ENCODE measurements at regions not wholly inside any gene's neighbourhood (a gene's known extent, or its start where the extent isn't known, plus 50 kb on each side); places are given as distances from the start of the nearest gene placed in this dataset.

GRCh38 chr11:119906376-119906775 lies 177.4 kb upstream of the NECTIN1 start:
- no peak overlapping the region for H3K4me3 ChIP-seq (ENCODE audit: low read depth in 1 of 3, low read length in 3 of 3)
- H3K9me3 ChIP-seq (ENCODE audit: control insufficient read depth in 4 of 4, low read length in 3 of 4), result no peaks in the 10 kb centered on the region
- H3K36me3 ChIP-seq (ENCODE audit: control insufficient read depth in 4 of 4, insufficient read depth in 3 of 4, low read depth in 1 of 4, low read length in 3 of 4), result no peaks in the 10 kb centered on the region
- H3K4me1 ChIP-seq (ENCODE audit: control insufficient read depth in 4 of 4, insufficient read depth in 4 of 4, low read length in 3 of 4), result peaks cover 24 to 55% (median 47%) of the 10 kb centered on the region in 4 donors
- no peak overlapping the region for H3K9ac ChIP-seq (ENCODE audit: low read depth in 1 of 2, low read length in 2 of 2)
- TF ChIP-seq SP1 (IDR thresholded peaks at IDR 0.05) (no peak), TAF1 (conservative IDR thresholded peaks at IDR 0.05) (no peak), NR2F2 (IDR thresholded peaks at IDR 0.05) (no peak), EGR1 (IDR thresholded peaks at IDR 0.05; ENCODE audit: low read depth in 2 of 2) (no peak), CTCF (IDR thresholded peaks at IDR 0.05; ENCODE audit: low read depth, low read length, missing input control) (no peak), HNF4A (conservative IDR thresholded peaks at IDR 0.05) (no peak), HNF4G (IDR thresholded peaks at IDR 0.05) (no peak), YY1 (IDR thresholded peaks at IDR 0.05) (no peak), FOXA1 (IDR thresholded peaks at IDR 0.05) (no peak), RXRA (IDR thresholded peaks at IDR 0.05) (no peak), GABPA (IDR thresholded peaks at IDR 0.05 in 1 of 2, conservative IDR thresholded peaks at IDR 0.05 in 1 of 2) (no peak), FOXA2 (IDR thresholded peaks at IDR 0.05) (no peak), ATF3 (IDR thresholded peaks at IDR 0.05) (no peak), RAD21 (IDR thresholded peaks at IDR 0.05) (no peak), JUND (IDR thresholded peaks at IDR 0.05) (no peak)
- TF ChIP-seq, protein P1, sequence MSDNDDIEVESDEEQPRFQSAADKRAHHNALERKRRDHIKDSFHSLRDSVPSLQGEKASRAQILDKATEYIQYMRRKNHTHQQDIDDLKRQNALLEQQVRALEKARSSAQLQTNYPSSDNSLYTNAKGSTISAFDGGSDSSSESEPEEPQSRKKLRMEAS (IDR thresholded peaks at IDR 0.05), result no peak
- TF ChIP-seq, protein P2, sequence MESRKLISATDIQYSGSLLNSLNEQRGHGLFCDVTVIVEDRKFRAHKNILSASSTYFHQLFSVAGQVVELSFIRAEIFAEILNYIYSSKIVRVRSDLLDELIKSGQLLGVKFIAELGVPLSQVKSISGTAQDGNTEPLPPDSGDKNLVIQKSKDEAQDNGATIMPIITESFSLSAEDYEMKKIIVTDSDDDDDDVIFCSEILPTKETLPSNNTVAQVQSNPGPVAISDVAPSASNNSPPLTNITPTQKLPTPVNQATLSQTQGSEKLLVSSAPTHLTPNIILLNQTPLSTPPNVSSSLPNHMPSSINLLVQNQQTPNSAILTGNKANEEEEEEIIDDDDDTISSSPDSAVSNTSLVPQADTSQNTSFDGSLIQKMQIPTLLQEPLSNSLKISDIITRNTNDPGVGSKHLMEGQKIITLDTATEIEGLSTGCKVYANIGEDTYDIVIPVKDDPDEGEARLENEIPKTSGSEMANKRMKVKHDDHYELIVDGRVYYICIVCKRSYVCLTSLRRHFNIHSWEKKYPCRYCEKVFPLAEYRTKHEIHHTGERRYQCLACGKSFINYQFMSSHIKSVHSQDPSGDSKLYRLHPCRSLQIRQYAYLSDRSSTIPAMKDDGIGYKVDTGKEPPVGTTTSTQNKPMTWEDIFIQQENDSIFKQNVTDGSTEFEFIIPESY (IDR thresholded peaks at IDR 0.05), result no peak
- no peaks in the 10 kb centered on the region for H3K27me3 ChIP-seq (ENCODE audit: control insufficient read depth in 4 of 4, insufficient read depth in 4 of 4, low read length in 3 of 4)
- H3K27ac ChIP-seq (ENCODE audit: low read depth in 1 of 2, low read length in 2 of 2), result peak overlapping the region; percentile 83 to 90
- DNase-seq (ENCODE audit: low spot score), result no peak
- 60% methylated on average over 8 of the region's 8 CpGs for WGBS

DNA sequence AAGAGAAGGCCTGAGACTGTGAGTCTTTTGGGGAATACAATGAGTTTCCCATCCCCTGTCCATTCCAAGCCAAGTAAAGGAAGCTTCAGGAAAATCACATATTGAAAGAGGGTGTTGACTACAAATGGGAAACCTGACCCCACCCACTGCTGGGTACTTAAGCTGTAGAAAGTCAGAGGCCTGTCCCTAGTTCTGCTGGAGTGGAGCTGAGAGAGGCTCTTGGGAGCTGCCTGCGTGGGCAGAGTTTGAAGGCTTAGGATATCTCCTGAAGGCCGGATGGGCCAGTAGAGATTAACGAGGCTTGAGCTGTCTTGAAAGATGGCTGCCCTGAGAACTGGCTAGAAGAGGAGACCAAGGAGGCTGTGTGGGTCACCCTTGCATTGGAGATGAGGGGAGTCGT lies 176.2 kb upstream of the NECTIN1 start:
- WGBS, result 78% methylated on average over 4 of the region's 4 CpGs
- peaks cover 24 to 55% (median 47%) of the 10 kb centered on the region in 4 donors for H3K4me1 ChIP-seq (ENCODE audit: control insufficient read depth in 4 of 4, insufficient read depth in 4 of 4, low read length in 3 of 4)
- no peaks in the 10 kb centered on the region for H3K9me3 ChIP-seq (ENCODE audit: control insufficient read depth in 4 of 4, low read length in 3 of 4)
- no peak for TF ChIP-seq GABPA (IDR thresholded peaks at IDR 0.05 in 1 of 2, conservative IDR thresholded peaks at IDR 0.05 in 1 of 2)
- TF ChIP-seq HNF4G (IDR thresholded peaks at IDR 0.05), result no peak
- no peak for TF ChIP-seq JUND (IDR thresholded peaks at IDR 0.05)
- no peak for TF ChIP-seq FOXA1 (IDR thresholded peaks at IDR 0.05)
- no peak for TF ChIP-seq HNF4A (conservative IDR thresholded peaks at IDR 0.05)
- TF ChIP-seq SP1 (IDR thresholded peaks at IDR 0.05), result no peak
- no peak for TF ChIP-seq YY1 (IDR thresholded peaks at IDR 0.05)
- TF ChIP-seq RAD21 (IDR thresholded peaks at IDR 0.05), result no peak
- TF ChIP-seq, protein P1 (IDR thresholded peaks at IDR 0.05), result no peak
- TF ChIP-seq, protein P3, sequence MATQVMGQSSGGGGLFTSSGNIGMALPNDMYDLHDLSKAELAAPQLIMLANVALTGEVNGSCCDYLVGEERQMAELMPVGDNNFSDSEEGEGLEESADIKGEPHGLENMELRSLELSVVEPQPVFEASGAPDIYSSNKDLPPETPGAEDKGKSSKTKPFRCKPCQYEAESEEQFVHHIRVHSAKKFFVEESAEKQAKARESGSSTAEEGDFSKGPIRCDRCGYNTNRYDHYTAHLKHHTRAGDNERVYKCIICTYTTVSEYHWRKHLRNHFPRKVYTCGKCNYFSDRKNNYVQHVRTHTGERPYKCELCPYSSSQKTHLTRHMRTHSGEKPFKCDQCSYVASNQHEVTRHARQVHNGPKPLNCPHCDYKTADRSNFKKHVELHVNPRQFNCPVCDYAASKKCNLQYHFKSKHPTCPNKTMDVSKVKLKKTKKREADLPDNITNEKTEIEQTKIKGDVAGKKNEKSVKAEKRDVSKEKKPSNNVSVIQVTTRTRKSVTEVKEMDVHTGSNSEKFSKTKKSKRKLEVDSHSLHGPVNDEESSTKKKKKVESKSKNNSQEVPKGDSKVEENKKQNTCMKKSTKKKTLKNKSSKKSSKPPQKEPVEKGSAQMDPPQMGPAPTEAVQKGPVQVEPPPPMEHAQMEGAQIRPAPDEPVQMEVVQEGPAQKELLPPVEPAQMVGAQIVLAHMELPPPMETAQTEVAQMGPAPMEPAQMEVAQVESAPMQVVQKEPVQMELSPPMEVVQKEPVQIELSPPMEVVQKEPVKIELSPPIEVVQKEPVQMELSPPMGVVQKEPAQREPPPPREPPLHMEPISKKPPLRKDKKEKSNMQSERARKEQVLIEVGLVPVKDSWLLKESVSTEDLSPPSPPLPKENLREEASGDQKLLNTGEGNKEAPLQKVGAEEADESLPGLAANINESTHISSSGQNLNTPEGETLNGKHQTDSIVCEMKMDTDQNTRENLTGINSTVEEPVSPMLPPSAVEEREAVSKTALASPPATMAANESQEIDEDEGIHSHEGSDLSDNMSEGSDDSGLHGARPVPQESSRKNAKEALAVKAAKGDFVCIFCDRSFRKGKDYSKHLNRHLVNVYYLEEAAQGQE (IDR thresholded peaks at IDR 0.05), result no peak
- TF ChIP-seq, protein P2 (IDR thresholded peaks at IDR 0.05), result no peak
- no peak for TF ChIP-seq RXRA (IDR thresholded peaks at IDR 0.05)
- no peak for TF ChIP-seq FOXA2 (IDR thresholded peaks at IDR 0.05)
- no peak for TF ChIP-seq TAF1 (conservative IDR thresholded peaks at IDR 0.05)
- TF ChIP-seq CTCF (IDR thresholded peaks at IDR 0.05; ENCODE audit: low read depth, low read length, missing input control), result no peak
- no peak overlapping the region for H3K27ac ChIP-seq (ENCODE audit: low read depth in 1 of 2, low read length in 2 of 2)
- H3K4me3 ChIP-seq (ENCODE audit: low read depth in 1 of 3, low read length in 3 of 3), result no peak overlapping the region
- DNase-seq (ENCODE audit: low spot score), result no peak
- no peaks in the 10 kb centered on the region for H3K36me3 ChIP-seq (ENCODE audit: control insufficient read depth in 4 of 4, insufficient read depth in 3 of 4, low read depth in 1 of 4, low read length in 3 of 4)
- H3K27me3 ChIP-seq (ENCODE audit: control insufficient read depth in 4 of 4, insufficient read depth in 4 of 4, low read length in 3 of 4), result no peaks in the 10 kb centered on the region
- H3K9ac ChIP-seq (ENCODE audit: low read depth in 1 of 2, low read length in 2 of 2), result no peak overlapping the region

Data from liver (tissue), 8 donors.